Pons (tissue), 1 donor: ENCODE measurements at regions not wholly inside any gene's neighbourhood (a gene's known extent, or its start where the extent isn't known, plus 50 kb on each side); places are given as distances from the start of the nearest gene placed in this dataset.
"Not testable (repeated sequence)": the region's sequence is repeated elsewhere in the genome, so short reads cannot be mapped to it uniquely, and the experiment has no call there.

Experiments
- DNase-seq: peaks from one replicate; pipeline ENCODE4 v3.0.0-alpha.2; 2016; ENCODE audit warnings: low spot score

GRCh38 chr4:170589597-170590191, 499.9 kb upstream of the AADAT start:
- DNase-seq: peak; percentile 7

DNA sequence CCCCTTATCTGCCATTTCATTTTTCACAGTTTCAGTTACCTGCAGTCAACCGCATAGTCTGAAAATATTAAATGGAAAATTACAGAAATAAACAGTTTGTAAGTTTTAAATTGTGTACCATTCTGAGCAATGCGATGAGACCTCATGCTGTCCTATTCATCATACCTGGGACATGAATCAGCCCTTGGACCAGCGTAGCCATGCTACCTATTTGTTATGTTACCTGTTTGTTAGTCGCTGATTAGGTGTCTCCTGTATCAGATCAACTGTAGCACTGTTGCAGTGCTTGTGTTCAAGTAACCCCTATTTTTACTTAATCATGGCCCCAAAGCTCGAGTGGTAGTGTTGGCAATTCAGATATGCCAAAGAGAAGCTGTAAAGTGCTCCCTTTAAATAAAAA, 492.2 kb upstream of the AADAT start:
- no peak for DNase-seq

GRCh38 chr4:170581322-170581721, 491.6 kb upstream of the AADAT start:
- DNase-seq: no peak

GRCh38 chr4:170580651-170581050, 490.9 kb upstream of the AADAT start:
- no peak for DNase-seq

DNA sequence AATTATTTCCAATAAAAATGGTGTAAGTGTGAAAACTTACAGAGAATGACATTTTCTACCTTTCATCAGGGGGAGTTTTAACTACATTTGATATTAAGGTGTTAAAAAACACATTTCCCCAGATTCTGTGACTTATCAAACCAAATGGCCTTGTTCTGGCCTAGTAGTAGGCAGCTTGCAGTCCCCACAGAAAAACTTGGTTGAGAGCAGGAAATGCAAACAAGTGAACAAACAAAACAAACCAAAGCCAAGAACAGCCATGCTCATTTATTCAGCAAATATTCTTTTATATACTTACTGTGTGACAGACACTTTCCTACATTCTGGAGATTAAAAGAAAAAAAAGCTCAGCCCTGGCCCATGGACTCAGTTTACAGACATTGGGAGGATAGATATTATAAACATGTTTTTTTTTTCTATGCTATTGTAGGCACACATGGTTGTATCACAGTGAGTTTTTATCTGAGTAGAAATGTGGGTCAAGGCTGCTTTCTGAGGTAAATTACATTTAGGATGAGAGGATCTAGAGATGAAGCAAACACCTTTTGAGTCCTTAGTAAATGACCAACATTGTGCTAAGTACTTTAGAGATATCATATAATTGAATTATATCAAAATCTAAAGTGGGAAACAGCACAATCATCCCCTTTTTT, 449.2 kb upstream of the AADAT start:
- no peak for DNase-seq

- DNase-seq: no peak
Observed at GRCh38 chr4:170529748-170530722, 440.3 kb upstream of the AADAT start.

- no peak for DNase-seq
Observed at GRCh38 chr4:170526471-170526870, 436.7 kb upstream of the AADAT start.

GRCh38 chr4:170522427-170522970, 432.7 kb upstream of the AADAT start:
- DNase-seq: no peak

DNA sequence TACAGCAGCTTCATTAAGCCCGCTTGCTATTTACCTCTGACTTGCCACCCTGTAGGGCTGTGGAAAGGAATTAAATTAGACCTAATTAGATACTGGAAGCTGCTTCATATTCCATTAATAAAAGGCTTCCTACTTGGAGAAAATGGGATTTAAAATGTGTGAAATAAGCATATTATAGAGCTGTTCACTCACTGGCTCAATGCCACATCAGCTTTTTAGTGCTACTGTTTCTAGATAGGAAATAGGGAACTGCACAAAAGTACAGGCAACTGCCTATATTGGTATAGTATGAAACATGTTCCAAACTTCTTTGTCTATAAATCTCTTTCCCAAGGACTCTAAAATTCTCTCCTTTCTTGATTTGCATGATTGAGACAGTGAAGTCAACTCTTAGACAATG, 407.9 kb upstream of the AADAT start:
- DNase-seq: no peak

GRCh38 chr4:170497112-170497511, 407.4 kb upstream of the AADAT start:
- peak; percentile 4 for DNase-seq

- DNase-seq: no peak
Observed at GRCh38 chr4:170491981-170492380, 402.2 kb upstream of the AADAT start.

GRCh38 chr4:170476351-170476750, 386.6 kb upstream of the AADAT start:
- no peak for DNase-seq

DNA sequence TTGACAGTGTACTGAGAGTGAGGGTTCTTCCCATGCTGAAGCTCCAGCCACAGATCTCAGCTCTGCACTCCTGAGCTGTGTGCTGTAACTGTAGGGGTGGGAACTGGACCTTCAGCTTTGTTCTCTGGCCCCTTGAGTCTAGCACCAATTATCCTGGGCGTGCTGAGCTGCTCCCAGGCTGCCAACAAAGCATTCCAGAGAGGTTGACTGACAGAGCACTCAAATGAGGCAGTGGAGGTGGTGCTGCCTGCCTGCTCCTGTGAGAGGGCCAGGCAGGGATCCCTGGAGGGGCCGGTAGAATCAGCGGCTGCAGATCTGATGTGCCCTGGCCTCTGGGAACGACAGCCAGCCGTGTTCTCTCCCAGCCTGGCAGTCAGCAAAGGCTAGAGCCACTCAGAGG, 375.7 kb upstream of the AADAT start:
- DNase-seq: no peak

DNA sequence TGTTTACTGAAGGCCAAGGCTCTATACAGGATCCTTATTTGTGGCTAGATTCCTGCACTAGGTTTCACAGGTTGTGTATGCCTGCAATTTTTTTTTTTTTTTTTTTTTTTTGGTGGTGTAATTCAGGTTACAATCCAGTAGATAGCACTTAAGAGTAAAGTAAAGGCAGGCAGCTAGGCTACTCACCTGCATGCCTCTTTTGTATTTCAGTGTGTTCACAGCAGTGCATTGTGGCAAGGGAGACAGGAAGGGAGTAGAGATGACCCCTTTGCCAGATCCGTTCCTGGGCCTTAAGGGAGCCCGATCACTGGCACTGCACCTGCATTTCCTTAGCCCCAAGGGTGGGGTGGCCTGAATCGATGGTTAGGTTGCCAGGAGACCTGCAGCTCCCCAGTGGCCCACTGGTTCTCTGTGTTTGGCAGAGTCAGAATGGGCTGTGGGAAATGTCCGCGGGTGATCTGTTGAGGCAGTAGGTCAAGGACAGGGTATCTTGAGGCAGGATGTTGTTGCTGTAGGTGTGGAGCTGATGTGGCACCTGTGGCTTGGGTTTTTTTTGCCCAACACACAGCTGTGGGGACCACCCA, 374.9 kb upstream of the AADAT start:
- DNase-seq: no peak

- no peak for DNase-seq
Observed at GRCh38 chr4:170446782-170447181, 357.0 kb upstream of the AADAT start.

DNA sequence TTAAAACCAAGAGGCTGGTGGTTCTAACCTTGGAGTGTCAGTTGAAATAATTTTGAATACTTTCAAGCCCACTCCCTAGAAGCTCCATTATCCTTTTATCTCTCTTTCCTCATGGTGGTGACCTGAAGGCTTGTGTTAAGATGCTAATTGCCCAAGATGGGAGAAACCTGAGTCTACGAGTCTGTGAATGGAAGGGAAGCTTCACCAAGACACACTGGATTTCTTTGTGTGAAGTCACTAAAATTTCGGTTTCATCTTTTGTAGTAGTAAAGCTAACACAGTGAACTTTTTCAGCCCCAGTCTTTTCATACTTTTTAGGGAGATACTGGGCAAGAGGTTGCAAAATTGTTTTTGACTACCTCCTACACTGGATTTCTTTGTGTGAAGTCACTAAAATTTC, 351.4 kb upstream of the AADAT start:
- not testable (repeated sequence) for DNase-seq

DNA sequence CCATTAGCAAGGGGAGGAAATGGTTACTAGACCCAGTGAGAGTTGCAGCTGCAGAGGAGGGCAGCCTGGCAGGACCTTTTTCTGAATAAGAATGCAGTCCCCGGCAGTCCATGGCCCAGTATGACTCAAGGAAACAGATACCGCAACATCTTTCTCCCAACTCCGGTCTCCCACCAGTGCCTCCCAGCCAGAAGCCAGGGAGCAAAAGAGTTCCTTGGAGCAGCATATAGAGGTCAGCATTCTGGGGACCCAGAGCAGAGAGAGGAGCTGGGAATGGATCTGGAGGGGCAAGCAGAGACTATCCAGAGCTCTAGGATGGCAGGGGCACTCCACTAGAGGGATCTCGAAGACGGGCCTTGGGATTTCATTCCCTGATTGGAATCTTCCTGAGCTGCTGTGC, 339.2 kb upstream of the AADAT start:
- DNase-seq: no peak

DNA sequence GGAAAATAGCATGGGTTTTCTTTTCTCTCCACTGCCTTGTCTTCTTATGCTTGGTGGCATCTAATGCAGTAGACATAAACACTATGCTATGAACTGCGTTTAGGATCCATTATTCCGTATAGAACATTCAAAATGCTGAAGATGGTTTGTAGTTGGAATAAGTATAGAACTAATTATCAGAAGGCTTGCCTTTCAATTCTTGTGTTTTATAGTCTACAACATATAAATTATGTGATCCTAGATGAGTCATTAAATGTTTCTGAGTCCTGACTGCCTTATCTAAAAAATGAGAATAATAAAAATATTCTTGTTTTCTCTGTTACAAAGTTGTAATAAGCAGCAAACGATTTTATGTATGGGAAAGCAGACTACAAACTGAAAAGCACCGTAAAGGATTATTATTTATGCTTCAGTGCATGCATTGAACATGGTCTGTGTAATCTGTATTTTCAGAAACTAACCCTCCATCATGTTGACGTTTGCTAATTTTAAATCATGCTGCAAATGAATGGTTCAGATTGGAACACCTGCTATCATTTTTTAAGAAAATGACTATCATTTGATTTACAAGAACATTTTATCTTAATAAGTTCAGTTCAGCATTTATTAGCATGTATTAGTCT, 335.9 kb upstream of the AADAT start:
- no peak for DNase-seq

GRCh38 chr4:170425040-170425439, 335.3 kb upstream of the AADAT start:
- no peak for DNase-seq

DNA sequence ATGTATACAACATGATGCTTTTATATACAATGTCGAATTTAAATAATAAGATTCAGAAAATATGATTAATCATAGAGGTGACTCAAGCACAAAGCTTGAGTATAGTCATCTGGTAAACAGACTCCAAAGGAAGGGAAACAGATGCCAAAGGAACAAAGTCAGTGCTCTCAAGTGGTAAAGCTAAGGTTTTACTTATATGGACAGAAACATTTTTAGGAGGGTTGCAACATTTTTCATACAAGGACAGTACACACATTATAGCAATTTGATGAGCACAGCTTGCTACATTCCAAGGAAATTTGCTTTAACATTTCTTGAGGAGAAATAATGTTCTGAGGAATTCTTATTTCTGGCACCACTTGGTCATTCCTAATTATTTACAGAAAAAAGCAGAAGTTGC, 333.4 kb upstream of the AADAT start:
- no peak for DNase-seq

DNA sequence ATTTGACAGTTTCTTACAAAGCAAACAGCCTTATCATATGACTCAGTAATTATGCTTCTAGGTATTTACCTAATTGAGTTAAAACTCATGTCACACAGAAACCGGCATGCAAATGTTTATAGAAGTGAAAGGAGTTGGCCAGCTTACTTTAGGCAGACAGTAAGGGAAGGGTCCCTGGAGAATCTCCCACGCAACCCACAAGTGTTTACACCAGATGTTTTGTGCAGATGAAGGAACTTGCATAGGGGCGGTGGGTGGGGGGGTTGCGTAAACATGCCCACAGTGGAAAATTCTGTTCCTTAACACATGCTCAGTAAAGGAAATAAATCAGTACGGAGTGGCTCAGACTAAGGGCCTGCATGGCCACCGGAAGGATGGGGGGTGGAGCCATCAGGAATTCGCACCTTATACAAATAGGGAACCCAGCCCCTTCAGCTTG, 330.5 kb upstream of the AADAT start:
- DNase-seq: no peak

DNA sequence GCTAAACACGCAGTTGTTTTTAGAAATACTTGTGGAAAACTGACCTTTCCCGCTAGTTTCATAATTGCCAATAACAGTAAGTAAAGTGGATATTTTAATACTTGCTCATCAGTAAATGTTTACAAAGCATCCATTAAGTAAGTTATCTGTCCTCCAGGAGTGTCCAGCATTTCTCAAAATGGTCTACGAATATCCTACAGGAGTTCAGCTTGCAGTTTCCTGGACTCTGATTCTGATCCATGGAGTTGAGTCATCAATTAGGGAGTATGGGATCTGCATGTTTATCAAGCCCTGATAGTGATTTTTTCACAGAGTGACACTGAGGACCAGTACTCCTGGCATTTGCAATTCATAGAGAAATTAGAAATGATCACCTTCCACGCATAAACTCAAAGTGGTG, 325.2 kb upstream of the AADAT start:
- no peak for DNase-seq
